HG03439 (cell line): ENCODE measurements at regions not wholly inside any gene's neighbourhood (a gene's known extent, or its start where the extent isn't known, plus 50 kb on each side); places are given as distances from the start of the nearest gene placed in this dataset.

Experiments used
- ATAC-seq: cut with Tn5 transposase; IDR thresholded peaks from one replicate; pipeline ENCODE4 v1.9.1; 2021; ENCODE audit warnings: mild to moderate bottlenecking, moderate library complexity; ENCODE audit not compliant: unreplicated experiment

DNA sequence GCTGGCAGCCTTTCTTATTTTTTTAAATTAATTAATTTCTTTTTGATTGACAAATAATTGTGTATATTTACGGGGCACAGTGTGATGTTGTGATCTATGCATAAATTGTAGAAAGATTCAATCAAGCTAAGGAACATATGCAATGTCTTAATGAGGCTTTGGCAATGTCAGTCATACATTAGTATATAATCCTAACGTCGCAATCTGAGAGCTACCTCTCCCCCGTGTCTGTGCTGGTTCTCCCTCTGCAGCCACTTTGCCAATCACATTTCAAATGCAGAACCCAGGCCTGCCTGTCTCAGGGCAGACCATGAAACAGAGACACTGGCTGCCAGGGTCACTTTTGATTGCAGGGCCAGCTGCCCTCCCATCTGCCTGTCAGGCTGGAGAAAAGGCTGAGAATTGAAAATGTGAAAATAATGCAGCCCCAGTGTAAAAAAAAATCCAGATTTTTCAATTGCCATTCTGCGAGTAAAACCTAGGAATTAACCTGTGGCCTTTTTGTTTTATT is 56.3 kb downstream of the SLC24A2 start:
- ATAC-seq: no peak

DNA sequence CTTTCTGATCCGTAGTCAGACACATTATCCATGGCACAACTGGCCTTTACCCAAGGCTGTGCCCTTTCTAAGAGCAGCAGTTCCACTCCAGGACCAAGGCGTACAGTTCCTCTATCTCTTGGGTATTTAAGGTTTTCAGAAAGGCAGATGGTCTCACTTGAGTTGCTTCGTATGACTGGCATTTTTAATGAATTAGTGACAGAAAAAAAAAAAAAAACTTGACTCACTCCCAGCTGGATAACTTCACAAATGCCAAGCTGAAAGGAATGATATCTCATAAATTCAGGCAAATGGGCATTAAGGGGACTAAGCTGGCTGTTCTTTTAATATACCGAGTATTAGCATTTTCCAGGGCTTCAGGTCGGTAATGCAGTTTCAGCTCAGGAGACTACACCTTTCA is 60.7 kb downstream of the SLC24A2 start:
- ATAC-seq: no peak

DNA sequence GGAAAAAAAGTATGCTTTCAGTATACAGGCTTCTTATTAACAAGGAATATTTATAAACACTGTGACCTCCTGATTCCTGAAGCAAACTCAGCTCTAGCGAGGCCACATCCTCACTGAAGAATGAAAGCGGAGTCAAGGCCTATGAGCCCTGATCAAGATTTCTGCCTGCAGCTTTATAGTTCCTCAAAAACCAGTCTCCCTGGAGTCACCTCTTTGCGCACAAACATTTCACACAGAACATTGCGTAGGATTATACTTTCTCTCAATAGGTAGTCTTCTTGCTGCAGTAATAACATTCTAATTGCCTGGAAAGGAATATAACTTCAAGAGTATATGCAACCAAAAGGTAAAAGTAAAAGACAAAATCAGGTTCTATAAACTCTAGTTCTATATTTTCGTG is 62.9 kb downstream of the SLC24A2 start:
- no peak for ATAC-seq

DNA sequence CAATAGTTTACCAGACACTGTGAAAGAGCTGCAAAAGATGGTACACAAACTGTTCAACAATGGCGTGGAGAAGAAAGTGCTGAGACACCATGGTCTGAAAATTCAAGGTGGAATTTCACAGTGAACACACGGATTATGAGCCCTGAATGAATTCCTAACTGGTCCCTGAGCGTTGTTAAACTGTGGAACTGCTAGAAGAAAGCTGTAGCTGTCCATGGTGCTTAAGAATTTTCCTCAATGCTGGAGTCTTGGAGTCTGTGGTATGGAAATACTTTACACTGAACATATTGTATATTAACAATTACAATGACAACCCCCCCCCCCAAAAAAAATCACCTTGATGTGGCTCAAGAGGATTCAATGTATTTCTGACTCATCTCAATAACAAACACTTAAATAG is 68.5 kb downstream of the SLC24A2 start:
- ATAC-seq: no peak

DNA sequence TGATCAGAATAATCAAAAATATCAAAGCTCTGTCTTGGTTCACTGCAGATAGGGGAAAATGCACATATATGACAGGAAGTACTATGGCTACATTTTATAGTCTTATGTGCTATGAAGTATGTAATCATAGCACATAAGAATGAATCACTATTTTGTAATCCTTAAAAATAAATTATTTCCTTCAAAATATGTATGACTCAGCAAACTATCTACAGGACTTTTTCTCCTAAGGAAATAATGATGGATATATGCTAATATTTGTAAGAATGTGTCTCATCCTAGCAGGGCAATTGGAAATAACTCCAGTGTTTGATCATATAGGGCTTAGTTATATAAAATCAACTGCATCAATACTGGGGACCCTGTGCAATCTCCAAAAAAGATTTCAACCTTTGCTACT is 85.1 kb downstream of the SLC24A2 start:
- no peak for ATAC-seq

DNA sequence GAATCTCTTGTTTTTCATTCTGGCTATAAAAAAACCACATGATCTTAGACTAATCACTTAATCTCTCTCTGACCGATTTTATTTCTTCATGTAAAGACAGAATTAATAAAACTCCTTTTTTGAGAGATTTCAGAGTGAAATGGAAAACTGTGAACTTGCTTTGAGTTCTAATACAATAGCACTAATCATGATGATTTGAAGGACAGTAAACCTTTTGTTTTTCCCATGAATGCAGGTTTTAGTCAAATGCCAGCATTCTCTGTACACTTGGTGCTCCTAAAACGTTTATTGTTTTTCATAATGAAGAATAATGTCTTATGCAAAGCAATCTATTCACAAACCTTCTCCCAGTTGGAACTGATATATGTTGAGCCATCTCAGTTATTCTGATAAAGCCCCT is 86.8 kb downstream of the SLC24A2 start:
- ATAC-seq: no peak

DNA sequence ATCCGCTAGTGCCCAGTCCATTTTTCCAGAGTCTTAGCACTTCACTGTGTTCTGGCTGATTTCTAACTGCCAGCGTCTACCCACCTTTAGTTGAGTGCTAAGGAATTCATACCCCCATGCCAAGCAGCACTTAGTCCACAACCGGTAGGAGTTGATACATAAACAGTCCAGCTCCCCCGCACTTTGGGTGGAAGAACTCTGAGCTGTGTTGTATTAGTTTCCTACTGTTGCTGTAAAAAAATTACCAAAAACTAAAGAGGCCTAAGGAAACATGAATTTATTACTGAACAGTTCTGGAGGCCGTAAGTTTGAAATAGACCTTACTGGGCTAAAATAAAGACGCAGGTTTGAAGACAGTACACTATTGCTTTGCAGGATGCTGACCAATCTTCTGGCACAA is 87.6 kb downstream of the SLC24A2 start:
- no peak for ATAC-seq

DNA sequence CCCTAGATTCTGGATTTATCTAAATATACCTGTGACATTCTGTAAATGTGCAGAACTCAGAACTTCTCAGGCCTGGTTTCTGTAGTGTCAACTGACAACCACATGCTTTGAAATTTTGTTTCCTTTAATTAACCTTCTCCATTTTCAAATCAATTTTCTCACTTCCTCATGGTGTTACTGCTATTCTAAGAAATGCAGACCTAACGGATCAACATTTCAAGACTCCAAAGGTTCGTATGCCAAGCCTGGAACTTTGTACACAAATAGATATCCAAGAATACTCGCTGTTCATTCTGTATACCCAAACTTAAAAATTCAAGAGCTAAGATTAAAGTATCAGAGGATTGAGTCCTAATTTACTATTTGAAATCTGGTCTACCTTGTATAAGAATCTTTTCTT is 88.1 kb downstream of the SLC24A2 start:
- no peak for ATAC-seq

DNA sequence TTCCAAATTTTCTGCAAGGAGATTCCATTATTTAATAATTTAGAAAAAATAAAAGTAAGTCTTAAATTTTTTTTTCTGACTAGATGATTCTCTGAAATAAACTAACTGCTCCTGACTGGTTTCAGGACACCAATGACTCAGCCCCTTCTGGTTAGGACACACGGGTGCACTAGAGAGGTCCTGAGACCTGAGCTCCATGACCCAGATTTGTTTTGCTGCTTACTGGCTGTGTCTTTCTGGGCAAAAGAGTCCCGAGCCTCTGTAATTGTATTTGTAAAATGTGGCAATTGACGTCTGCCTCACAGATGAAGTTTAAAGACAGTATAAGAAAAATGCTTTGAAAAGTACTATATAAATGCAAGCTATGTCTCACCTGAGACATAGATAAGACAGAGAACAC is 89.1 kb downstream of the SLC24A2 start:
- ATAC-seq: no peak

DNA sequence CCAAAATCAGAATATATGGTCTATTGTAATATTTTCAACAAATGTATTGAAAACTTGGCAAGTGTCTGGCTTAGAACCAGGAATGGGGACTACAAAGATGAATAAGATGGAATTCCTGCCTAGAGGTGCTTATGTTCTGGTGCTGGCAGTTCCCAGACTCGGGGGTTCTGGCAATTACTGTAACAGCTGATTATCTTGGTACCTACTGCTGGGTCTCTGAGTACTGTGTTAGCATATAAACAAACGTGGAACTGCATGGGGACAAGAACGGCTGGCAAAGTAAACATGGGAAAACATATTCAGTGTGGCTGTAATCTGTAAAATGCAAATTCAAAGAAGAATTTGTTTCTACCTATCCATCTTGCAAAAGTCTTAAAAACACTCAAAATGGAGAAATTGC is 89.9 kb downstream of the SLC24A2 start:
- no peak for ATAC-seq

DNA sequence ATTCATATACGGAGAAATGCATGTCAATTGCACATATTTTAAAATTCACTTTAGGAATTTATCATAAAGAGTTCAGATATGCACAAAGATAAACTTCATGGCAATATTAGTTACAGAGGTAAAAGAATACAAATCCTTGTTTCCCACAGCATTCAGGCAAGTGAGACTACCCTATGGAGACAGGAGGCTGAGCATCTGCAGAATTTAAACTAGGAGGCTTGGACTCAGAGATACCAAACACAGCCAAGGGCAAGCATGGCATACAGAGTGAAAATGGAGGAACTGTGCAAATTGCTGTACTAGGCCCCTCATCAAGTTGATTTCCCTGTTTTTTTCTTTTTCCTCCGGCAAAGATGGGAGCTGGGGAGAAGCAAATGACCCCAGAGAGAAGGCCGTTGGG is 94.2 kb downstream of the SLC24A2 start:
- ATAC-seq: no peak

DNA sequence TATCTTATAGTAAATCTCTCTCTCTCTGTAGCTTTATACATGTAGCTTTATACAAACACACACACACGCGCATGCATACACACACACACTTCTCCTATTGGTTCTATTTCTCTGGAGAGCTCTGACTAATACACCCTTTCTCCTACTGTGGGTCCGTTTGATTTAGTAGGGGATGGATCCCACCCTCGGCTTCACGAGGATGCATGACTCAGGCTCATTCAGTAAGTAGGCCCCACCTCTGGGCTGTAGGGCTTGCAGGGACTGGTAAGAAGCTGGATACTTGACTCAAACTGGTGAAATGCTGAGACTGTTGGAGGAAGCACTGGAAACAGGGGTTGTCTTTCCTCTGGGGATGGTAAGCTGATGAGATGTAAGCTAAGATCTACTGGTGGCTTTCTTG is 98.7 kb downstream of the SLC24A2 start:
- no peak for ATAC-seq

DNA sequence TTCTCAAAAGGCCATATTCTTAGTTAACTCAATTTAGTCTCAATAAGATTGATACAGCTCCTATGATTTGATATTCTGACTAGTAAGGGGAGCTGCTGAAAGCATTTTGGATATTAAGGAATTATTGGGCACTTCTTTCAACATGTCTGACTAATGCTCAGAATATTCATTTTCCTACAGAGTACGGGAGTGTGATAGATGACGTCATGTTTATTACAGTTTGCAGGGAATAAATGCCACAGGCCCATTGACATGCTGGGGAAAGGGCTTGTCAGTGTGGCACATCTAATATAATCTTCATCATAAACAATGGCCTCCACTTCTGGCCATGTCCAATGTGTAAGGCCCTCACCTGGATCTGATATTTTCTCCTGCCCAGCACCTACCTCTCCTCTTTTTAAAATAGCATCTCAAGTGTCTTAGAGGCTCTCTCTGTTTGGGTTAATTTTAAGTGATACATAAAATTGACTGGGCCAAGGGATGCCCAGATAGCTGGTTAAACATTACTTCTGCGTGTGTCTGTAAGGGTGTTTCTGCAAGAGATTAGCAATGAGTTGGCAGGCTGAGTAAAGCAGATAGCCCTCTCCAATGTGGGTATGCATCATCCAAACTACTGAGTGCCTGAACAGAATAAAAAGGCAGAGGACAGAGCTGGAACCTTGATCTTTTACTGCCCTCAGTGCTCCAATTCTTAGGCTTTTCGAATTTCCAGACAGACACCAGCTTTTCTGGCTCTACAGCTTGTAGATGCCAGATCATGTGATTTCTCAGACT is 99.3 kb downstream of the SLC24A2 start:
- no peak for ATAC-seq

DNA sequence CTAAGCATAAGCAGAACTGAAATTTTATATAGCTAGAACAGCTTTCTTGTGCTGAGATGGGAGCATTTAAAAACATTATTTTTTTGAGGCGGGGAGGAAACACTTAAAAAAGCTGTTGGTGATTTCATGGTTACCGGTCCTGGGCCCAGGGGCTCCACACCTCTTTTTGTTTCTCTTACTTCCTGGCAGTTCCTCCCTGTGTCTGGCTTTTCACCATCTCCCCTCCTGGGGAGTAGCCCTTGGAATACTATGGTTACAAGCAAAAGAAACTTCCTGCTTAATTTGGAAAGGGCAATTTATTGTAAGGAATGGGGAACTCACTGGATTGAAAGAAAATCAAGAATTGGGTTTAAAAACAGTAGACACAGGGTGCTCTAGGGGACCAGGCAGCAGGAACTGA is 105.1 kb downstream of the SLC24A2 start:
- ATAC-seq: no peak

DNA sequence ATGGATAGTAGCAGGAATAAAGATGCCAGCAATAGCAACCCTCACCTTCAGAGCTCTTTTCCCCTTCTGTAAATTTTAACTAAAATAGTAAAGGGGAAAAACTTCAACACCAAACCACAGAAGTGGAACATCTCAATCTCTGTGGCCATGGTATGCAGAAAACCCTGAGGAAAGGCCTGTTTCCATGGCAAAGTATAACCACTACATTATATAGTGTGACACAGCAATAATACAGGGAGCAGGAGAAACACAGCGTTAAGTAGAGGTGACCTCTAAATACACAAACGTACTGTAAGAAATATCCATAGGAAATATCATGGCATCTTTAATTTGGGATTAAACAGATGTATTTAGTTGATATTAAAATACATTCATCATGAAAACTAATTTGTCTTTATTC is 106.4 kb downstream of the SLC24A2 start:
- ATAC-seq: no peak

DNA sequence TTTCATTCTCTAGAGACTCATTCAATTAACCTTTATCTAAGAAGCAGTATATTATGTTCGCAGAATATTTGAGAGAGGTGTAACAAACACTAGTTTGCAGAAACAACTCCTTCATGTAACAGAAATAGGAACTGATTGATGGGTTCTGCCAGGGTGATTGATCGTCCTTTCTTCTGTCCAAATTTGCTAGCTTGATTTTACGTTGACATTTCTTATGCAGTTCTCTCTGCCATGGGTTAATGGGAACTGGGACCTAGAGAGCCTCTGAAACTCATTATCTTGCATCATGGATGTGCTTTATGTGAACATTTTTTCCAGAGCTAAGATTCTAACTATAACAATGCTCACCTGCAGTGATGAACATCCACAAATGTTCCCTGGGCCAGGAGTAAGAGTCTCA is 107.0 kb downstream of the SLC24A2 start:
- ATAC-seq: no peak

DNA sequence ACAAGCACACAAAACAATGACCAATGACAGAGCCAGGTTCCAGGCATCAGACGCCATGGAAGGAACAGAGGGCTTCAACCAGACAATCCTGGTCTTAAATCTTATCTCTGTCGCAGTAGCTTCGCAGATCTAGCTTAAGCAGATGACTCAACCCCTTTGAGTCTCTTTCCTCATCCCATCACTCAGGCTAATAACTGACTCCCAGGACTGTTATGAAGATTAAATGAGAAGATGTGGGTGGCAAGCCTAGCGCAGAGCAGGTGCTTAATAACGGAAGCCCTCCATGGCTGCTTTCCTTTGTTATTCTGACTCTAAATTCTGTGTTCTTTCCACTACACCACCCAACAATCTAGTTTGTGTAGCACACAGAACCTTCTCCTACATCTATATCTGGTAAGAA is 110.9 kb downstream of the SLC24A2 start:
- ATAC-seq: no peak

DNA sequence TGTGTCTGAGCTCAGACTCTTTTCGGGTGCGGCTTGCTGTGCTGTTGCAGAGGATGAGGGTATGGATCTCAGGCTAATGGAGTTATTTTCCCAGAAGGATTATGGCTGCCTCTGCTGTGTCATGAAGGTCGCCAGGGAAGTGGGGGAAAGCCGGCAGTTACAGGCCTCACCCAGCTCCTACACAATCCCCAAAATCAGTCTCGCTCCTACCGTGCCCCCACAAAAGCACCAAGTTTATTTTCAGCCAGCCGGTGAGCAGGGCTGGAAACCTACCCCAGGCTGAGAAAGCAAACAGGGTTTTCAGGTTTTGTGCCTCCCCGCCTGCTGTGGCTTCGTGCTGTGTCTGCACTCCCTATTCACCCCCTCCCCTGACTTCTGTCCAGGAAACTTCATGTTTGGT is 113.3 kb downstream of the SLC24A2 start:
- ATAC-seq: no peak

DNA sequence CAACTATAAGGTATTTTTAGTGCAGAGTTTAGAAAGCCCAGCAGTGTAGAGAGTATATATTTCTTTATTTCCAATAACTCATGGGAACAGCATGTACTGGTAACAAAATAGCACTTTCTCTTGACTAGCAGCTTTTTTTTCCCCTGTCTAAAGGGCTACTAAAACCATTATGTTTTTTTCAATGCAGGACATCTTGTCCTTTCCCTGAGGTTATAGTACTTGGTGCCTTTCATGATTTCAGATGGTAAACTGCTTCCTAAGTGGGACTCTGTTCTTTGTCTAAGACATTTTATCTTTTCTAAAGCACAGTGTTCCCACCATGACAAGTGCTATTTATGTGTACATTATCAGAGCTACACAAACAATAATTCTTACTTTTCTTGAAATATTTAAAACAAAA is 122.3 kb downstream of the SLC24A2 start:
- ATAC-seq: no peak

DNA sequence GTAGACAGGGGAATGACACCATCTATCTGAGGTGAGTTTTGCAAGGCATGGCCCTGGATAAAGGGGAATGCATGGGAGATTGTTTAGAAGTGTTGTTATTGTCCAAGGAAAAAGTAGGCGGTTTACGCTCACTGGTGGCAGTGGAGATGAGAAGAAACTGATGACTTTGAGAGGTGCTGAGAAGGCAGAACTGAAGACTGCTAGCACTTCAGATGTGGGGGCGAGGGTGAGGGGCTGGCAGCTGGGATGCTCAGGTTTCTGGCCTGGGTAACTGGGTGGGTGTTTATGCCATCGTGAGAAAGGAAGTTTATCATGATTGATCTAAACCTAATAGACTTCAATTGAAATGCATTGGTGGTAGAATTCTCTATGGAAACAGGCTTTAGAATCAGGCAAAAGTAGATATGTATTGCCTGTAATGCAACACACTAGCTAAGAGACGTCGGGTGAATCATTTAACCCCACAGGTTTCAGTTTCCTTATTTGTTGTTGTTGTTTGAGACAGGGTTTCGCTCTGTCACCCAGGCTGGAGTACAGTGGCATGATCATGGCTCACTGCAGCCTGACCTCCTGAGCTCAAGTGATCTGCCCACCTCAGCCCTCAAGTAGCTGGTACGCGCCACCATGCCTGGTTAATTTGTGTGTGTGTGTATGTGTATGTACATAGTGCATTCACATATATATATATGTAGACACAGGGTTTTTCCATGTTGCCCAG is 123.5 kb downstream of the SLC24A2 start:
- ATAC-seq: peak; percentile 99

DNA sequence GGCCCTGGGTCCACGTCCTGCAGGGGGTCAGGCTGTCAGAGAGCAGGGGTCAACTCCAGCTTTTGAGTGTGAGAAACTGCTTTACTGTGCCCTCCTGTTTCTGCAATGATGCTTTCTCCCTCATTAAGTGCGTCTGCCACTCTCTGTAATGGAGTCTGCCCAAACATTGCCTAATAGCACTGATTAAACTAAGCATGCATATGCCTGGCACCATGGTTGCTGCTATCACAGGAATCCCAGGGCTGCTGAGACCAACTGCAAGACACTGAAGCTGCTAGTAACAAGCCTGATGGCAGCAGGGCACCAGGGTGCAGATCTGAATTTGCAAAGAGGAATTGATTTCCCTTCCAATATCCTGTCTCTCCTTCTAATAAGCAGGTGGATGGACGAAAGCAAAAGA is 125.3 kb downstream of the SLC24A2 start:
- no peak for ATAC-seq

DNA sequence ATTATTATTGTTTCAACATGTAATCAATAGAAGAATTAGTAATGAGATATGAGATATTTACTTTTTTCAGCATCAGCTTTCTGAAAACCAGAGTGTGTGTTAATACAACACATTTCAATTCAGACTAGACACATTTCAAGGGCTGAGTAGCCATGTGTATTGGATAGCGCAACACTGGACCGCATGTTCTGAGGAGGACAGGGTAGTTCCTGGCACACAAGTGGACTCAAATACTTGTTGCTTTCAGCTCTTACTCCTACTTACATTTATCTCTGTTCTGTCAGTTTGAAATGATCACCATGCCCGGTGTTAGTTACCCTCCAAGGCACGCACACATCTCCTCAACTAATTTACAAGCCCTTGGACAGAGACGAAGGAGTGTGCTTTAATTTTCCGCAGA is 126.6 kb downstream of the SLC24A2 start:
- ATAC-seq: no peak
